Suprapubic skin (tissue), 4 donors: ENCODE measurements at regions not wholly inside any gene's neighbourhood (a gene's known extent, or its start where the extent isn't known, plus 50 kb on each side); places are given as distances from the start of the nearest gene placed in this dataset.

ENCODE experiments used
- CTCF ChIP-seq, 2 donors: fragments of 200-600 bp in 1 of 2; fragments of 450-650 bp in 1 of 2; sonication (generic) in 1 of 2; IDR thresholded peaks; one replicate each; pipeline ENCODE4 v1.5.1; 2016 to 2019; ENCODE audit warnings: antibody characterized with exemption in 2 of 2, mild to moderate bottlenecking in 1 of 2, moderate library complexity in 1 of 2
- EP300 ChIP-seq: sonication (generic); formaldehyde crosslinking; IDR thresholded peaks from one replicate; pipeline ENCODE4 v1.6.1; 2017; ENCODE audit warnings: antibody characterized with exemption
- POLR2A ChIP-seq, 2 donors: fragments of 450-650 bp; IDR thresholded peaks; one replicate each; pipeline ENCODE4 v1.6.1; 2017; ENCODE audit warnings: antibody characterized with exemption in 2 of 2, mild to moderate bottlenecking in 2 of 2, moderate library complexity in 2 of 2
- POLR2AphosphoS5 ChIP-seq, 3 donors: sonication (generic); formaldehyde crosslinking; IDR thresholded peaks; one replicate each; pipeline ENCODE4 v1.6.1; 2017; ENCODE audit warnings: antibody characterized with exemption in 3 of 3

- TF ChIP-seq CTCF (IDR thresholded peaks at IDR 0.05) (no peak), POLR2AphosphoS5 (IDR thresholded peaks at IDR 0.05) (no peak), EP300 (no peak), POLR2A (IDR thresholded peaks at IDR 0.05) (no peak)
Measured at GRCh38 chr12:81835783-81836182, 76.6 kb upstream of the PPFIA2 start.
